Mesendoderm (in vitro differentiated cells): ENCODE measurements at regions not wholly inside any gene's neighbourhood (a gene's known extent, or its start where the extent isn't known, plus 50 kb on each side); places are given as distances from the start of the nearest gene placed in this dataset.

Experiments
- DNase-seq: peaks from one replicate; pipeline ENCODE4 v3.0.0; 2013
- H2AK5ac ChIP-seq: 2 replicates; pipeline ENCODE4 v1.6.1; 2013; ENCODE audit warnings: low read length, inconsistent platforms
- H2BK120ac ChIP-seq: 2 replicates; pipeline ENCODE4 v1.6.1; 2013; ENCODE audit warnings: low read depth, mild to moderate bottlenecking, low read length, moderate library complexity, mixed read lengths
- H2BK15ac ChIP-seq: replicated peaks from 2 replicates; pipeline ENCODE4 v1.6.1; 2013; ENCODE audit warnings: low read depth, mild to moderate bottlenecking, moderate library complexity
- H2BK5ac ChIP-seq: 2 replicates; pipeline ENCODE4 v1.6.1; 2013; ENCODE audit warnings: low read length, inconsistent platforms
- H3K18ac ChIP-seq: 2 replicates; pipeline ENCODE4 v1.6.1; 2013; ENCODE audit warnings: mild to moderate bottlenecking, low read length, mixed read lengths
- H3K23ac ChIP-seq: one replicate; pipeline ENCODE4 v1.6.1; 2013; ENCODE audit warnings: low read length
- H3K27ac ChIP-seq: 2 replicates; pipeline ENCODE4 v1.5.1; 2013; ENCODE audit warnings: low read depth, mild to moderate bottlenecking, inconsistent platforms, low read length, moderate library complexity
- H3K27me3 ChIP-seq: 2 replicates; pipeline ENCODE4 v1.6.1; 2013; ENCODE audit warnings: low read length, control low read depth, mild to moderate bottlenecking, inconsistent platforms; ENCODE audit not compliant: insufficient read depth, poor library complexity
- H3K36me3 ChIP-seq: 2 replicates; pipeline ENCODE4 v1.6.1; 2013; ENCODE audit warnings: low read length, inconsistent platforms; ENCODE audit not compliant: control insufficient read depth, insufficient read depth
- H3K4ac ChIP-seq: one replicate; pipeline ENCODE4 v1.6.1; 2013; ENCODE audit warnings: low read depth, mild to moderate bottlenecking, low read length, moderate library complexity
- H3K4me1 ChIP-seq: 2 replicates; pipeline ENCODE4 v1.6.1; 2013; ENCODE audit warnings: low read depth, low read length, inconsistent platforms; ENCODE audit not compliant: control insufficient read depth
- H3K4me2 ChIP-seq: 2 replicates; pipeline ENCODE4 v1.6.1; 2013; ENCODE audit warnings: low read length
- H3K4me3 ChIP-seq: 2 replicates; pipeline ENCODE4 v1.5.1; 2013; ENCODE audit warnings: mild to moderate bottlenecking, low read length
- H3K56ac ChIP-seq: one replicate; pipeline ENCODE4 v1.6.1; 2013; ENCODE audit warnings: low read length
- H3K79me1 ChIP-seq: 2 replicates; pipeline ENCODE4 v1.6.1; 2013; ENCODE audit warnings: low read length, inconsistent platforms
- H3K79me2 ChIP-seq: 2 replicates; pipeline ENCODE4 v1.6.1; 2013; ENCODE audit warnings: mild to moderate bottlenecking, low read length; ENCODE audit not compliant: control insufficient read depth, insufficient read depth
- H3K9ac ChIP-seq: 2 replicates; pipeline ENCODE4 v1.6.1; 2013; ENCODE audit warnings: low read length, inconsistent platforms
- H4K5ac ChIP-seq: one replicate; pipeline ENCODE4 v1.6.1; 2013; ENCODE audit warnings: low read length
- H4K8ac ChIP-seq: one replicate; pipeline ENCODE4 v1.6.1; 2013; ENCODE audit warnings: low read depth, mild to moderate bottlenecking, control low read depth, low read length, moderate library complexity
- WGBS: extraction: QIAGEN DNeasy Blood & Tissue Kit; methylation state at CpG from one replicate; pipeline ENCODE4 v1.1.7; 2013; ENCODE audit warnings: low lambda C conversion rate, missing lambda C conversion rate; ENCODE audit not compliant: insufficient coverage; ENCODE audit errors: extremely low coverage; 5-methylcytosine and 5-hydroxymethylcytosine counted together

GRCh38 chr12:127548123-127548553 lies 718.8 kb upstream of the TMEM132C start:
- no peak overlapping the region for H3K9ac ChIP-seq
- H2BK15ac ChIP-seq, result no peak overlapping the region
- H3K27ac ChIP-seq, result no peak overlapping the region
- peaks cover 2% of the 10 kb centered on the region for H3K4me1 ChIP-seq
- H3K79me1 ChIP-seq, result no peaks in the 10 kb centered on the region
- H4K8ac ChIP-seq, result no peak overlapping the region
- H3K4ac ChIP-seq, result no peak overlapping the region
- no peak overlapping the region for H3K56ac ChIP-seq
- no peak overlapping the region for H2AK5ac ChIP-seq
- DNase-seq, result no peak
- H3K36me3 ChIP-seq, result no peaks in the 10 kb centered on the region
- no peaks in the 10 kb centered on the region for H3K27me3 ChIP-seq
- no peak overlapping the region for H3K4me2 ChIP-seq
- whole genome bisulfite sequencing, result no CpG with 5 or more reads among the region's 10 CpGs
- no peak overlapping the region for H2BK5ac ChIP-seq
- H2BK120ac ChIP-seq, result no peak overlapping the region
- no peak overlapping the region for H3K18ac ChIP-seq
- no peak overlapping the region for H3K23ac ChIP-seq
- no peak overlapping the region for H4K5ac ChIP-seq
- H3K4me3 ChIP-seq, result no peak overlapping the region
- H3K79me2 ChIP-seq, result no peaks in the 10 kb centered on the region

- no peaks in the 10 kb centered on the region for H3K27me3 ChIP-seq
- H2AK5ac ChIP-seq, result no peak overlapping the region
- no peaks in the 10 kb centered on the region for H3K79me2 ChIP-seq
- H4K5ac ChIP-seq, result no peak overlapping the region
- no peak overlapping the region for H4K8ac ChIP-seq
- H3K36me3 ChIP-seq, result no peaks in the 10 kb centered on the region
- H3K4me1 ChIP-seq, result peaks cover 2% of the 10 kb centered on the region
- H3K56ac ChIP-seq, result no peak overlapping the region
- no peak overlapping the region for H3K4me2 ChIP-seq
- no peak overlapping the region for H2BK5ac ChIP-seq
- H2BK15ac ChIP-seq, result no peak overlapping the region
- H3K27ac ChIP-seq, result no peak overlapping the region
- H3K4ac ChIP-seq, result no peak overlapping the region
- H2BK120ac ChIP-seq, result no peak overlapping the region
- DNase-seq, result no peak
- H3K4me3 ChIP-seq, result no peak overlapping the region
- H3K9ac ChIP-seq, result no peak overlapping the region
- no CpG with 5 or more reads among the region's 8 CpGs for WGBS
- no peak overlapping the region for H3K23ac ChIP-seq
- H3K18ac ChIP-seq, result no peak overlapping the region
- H3K79me1 ChIP-seq, result no peaks in the 10 kb centered on the region
Measured at GRCh38 chr12:127550271-127550670, 716.7 kb upstream of the TMEM132C start.

- H2BK15ac ChIP-seq, result no peak overlapping the region
- H3K56ac ChIP-seq, result no peak overlapping the region
- H2AK5ac ChIP-seq, result no peak overlapping the region
- H3K4me3 ChIP-seq, result no peak overlapping the region
- H3K4ac ChIP-seq, result no peak overlapping the region
- H3K79me2 ChIP-seq, result no peaks in the 10 kb centered on the region
- peaks cover 2% of the 10 kb centered on the region for H3K4me1 ChIP-seq
- H4K5ac ChIP-seq, result no peak overlapping the region
- no peak for DNase-seq
- no peak overlapping the region for H3K9ac ChIP-seq
- no peak overlapping the region for H4K8ac ChIP-seq
- no peak overlapping the region for H3K18ac ChIP-seq
- H3K23ac ChIP-seq, result no peak overlapping the region
- H3K27me3 ChIP-seq, result no peaks in the 10 kb centered on the region
- H2BK5ac ChIP-seq, result no peak overlapping the region
- WGBS, result no CpG with 5 or more reads among the region's 1 CpG
- no peaks in the 10 kb centered on the region for H3K79me1 ChIP-seq
- H3K4me2 ChIP-seq, result no peak overlapping the region
- no peak overlapping the region for H3K27ac ChIP-seq
- H2BK120ac ChIP-seq, result no peak overlapping the region
- no peaks in the 10 kb centered on the region for H3K36me3 ChIP-seq
Measured at GRCh38 chr12:127552838-127553237, 714.1 kb upstream of the TMEM132C start.

GRCh38 chr12:127555071-127555470 lies 711.9 kb upstream of the TMEM132C start:
- no peak overlapping the region for H2BK5ac ChIP-seq
- no peak overlapping the region for H2AK5ac ChIP-seq
- WGBS, result no CpG with 5 or more reads among the region's 4 CpGs
- DNase-seq, result no peak
- H2BK120ac ChIP-seq, result no peak overlapping the region
- no peaks in the 10 kb centered on the region for H3K27me3 ChIP-seq
- no peak overlapping the region for H3K4me3 ChIP-seq
- H3K27ac ChIP-seq, result no peak overlapping the region
- H3K4me1 ChIP-seq, result no peaks in the 10 kb centered on the region
- H4K5ac ChIP-seq, result no peak overlapping the region
- no peak overlapping the region for H4K8ac ChIP-seq
- no peaks in the 10 kb centered on the region for H3K36me3 ChIP-seq
- H3K18ac ChIP-seq, result no peak overlapping the region
- no peaks in the 10 kb centered on the region for H3K79me1 ChIP-seq
- no peak overlapping the region for H2BK15ac ChIP-seq
- no peak overlapping the region for H3K4ac ChIP-seq
- no peak overlapping the region for H3K56ac ChIP-seq
- no peak overlapping the region for H3K23ac ChIP-seq
- no peak overlapping the region for H3K4me2 ChIP-seq
- H3K9ac ChIP-seq, result no peak overlapping the region
- no peaks in the 10 kb centered on the region for H3K79me2 ChIP-seq

GRCh38 chr12:127556231-127556886 lies 710.6 kb upstream of the TMEM132C start:
- Histone ChIP-seq H2BK5ac (no peak overlapping the region), H4K8ac (no peak overlapping the region), H3K56ac (no peak overlapping the region), H3K9ac (no peak overlapping the region), H3K4me3 (no peak overlapping the region), H3K18ac (no peak overlapping the region), H3K4me1 (no peaks in the 10 kb centered on the region), H3K27me3 (no peaks in the 10 kb centered on the region), H3K27ac (no peak overlapping the region), H2BK120ac (no peak overlapping the region), H3K4ac (no peak overlapping the region), H3K79me2 (no peaks in the 10 kb centered on the region), H2BK15ac (no peak overlapping the region), H3K79me1 (no peaks in the 10 kb centered on the region), H3K36me3 (no peaks in the 10 kb centered on the region), H3K4me2 (no peak overlapping the region), H2AK5ac (no peak overlapping the region), H3K23ac (no peak overlapping the region), H4K5ac (no peak overlapping the region)
- DNase-seq, result no peak

GRCh38 chr12:127558361-127558760 lies 708.6 kb upstream of the TMEM132C start:
- H3K4me2 ChIP-seq, result no peak overlapping the region
- H4K8ac ChIP-seq, result no peak overlapping the region
- no peaks in the 10 kb centered on the region for H3K27me3 ChIP-seq
- H3K4me1 ChIP-seq, result no peaks in the 10 kb centered on the region
- H3K4ac ChIP-seq, result no peak overlapping the region
- H2BK15ac ChIP-seq, result no peak overlapping the region
- H2BK120ac ChIP-seq, result no peak overlapping the region
- no peak overlapping the region for H4K5ac ChIP-seq
- H3K36me3 ChIP-seq, result no peaks in the 10 kb centered on the region
- H3K9ac ChIP-seq, result no peak overlapping the region
- no peak overlapping the region for H3K56ac ChIP-seq
- H3K79me1 ChIP-seq, result no peaks in the 10 kb centered on the region
- no peak for DNase-seq
- no peak overlapping the region for H3K18ac ChIP-seq
- no CpG with 5 or more reads among the region's 3 CpGs for WGBS
- H2BK5ac ChIP-seq, result no peak overlapping the region
- no peaks in the 10 kb centered on the region for H3K79me2 ChIP-seq
- H3K4me3 ChIP-seq, result no peak overlapping the region
- no peak overlapping the region for H3K27ac ChIP-seq
- H3K23ac ChIP-seq, result no peak overlapping the region
- H2AK5ac ChIP-seq, result no peak overlapping the region
